ENCODE measurements at regions not wholly inside any gene's neighbourhood (a gene's known extent, or its start where the extent isn't known, plus 50 kb on each side); places are given as distances from the start of the nearest gene placed in this dataset.

DNA sequence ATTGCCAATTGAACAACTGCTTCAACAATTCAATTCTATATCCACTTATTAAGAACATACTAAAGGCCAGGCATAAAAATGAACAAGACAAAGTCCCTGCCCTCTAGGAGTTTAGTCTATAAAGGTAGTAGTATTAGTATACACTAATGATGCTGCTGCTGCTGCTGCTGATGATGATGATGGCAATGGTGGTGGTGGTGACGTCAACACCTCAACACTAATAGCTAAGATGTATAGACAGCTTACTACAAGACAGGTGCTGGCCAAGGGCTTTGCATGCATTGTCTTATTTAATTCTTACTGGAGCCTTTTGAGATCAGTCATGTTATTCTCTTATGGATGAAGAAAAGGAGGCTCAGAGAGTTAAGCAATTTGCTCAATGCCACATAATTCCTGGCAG lies 164.4 kb upstream of the ASIC2 start:
- TF ChIP-seq, protein P1, sequence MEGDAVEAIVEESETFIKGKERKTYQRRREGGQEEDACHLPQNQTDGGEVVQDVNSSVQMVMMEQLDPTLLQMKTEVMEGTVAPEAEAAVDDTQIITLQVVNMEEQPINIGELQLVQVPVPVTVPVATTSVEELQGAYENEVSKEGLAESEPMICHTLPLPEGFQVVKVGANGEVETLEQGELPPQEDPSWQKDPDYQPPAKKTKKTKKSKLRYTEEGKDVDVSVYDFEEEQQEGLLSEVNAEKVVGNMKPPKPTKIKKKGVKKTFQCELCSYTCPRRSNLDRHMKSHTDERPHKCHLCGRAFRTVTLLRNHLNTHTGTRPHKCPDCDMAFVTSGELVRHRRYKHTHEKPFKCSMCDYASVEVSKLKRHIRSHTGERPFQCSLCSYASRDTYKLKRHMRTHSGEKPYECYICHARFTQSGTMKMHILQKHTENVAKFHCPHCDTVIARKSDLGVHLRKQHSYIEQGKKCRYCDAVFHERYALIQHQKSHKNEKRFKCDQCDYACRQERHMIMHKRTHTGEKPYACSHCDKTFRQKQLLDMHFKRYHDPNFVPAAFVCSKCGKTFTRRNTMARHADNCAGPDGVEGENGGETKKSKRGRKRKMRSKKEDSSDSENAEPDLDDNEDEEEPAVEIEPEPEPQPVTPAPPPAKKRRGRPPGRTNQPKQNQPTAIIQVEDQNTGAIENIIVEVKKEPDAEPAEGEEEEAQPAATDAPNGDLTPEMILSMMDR (IDR thresholded peaks at IDR 0.05) = no peak
- no peak for TF ChIP-seq POLR2A (IDR thresholded peaks at IDR 0.05)

All from heart left ventricle (tissue), 13 donors.